K562 (cell line): ENCODE measurements at regions not wholly inside any gene's neighbourhood (a gene's known extent, or its start where the extent isn't known, plus 50 kb on each side); places are given as distances from the start of the nearest gene placed in this dataset.

ENCODE experiments used
- E2F3 ChIP-seq: fragments of 250-450 bp; sonication (Bioruptor Pico); IDR thresholded peaks from 2 replicates; pipeline ENCODE4 v1.4.0; 2020; ENCODE audit warnings: mild to moderate bottlenecking
- RNF219 ChIP-seq: fragments of 250-450 bp; sonication (Bioruptor Pico); IDR thresholded peaks from 2 replicates; pipeline ENCODE4 v1.5.0; 2022; ENCODE audit warnings: mild to moderate bottlenecking
- ZBTB40 ChIP-seq, 2 experiments: fragments of 450-650 bp in 1 of 2; sonication (generic) in 1 of 2; formaldehyde crosslinking in 1 of 2; IDR thresholded peaks; 2 replicates each; pipeline versions ENCODE4 v1.7.1 to v1.9.0; 2016 to 2022; ENCODE audit warnings: inconsistent platforms in 1 of 2, mild to moderate bottlenecking in 1 of 2, missing genetic modification reagents in 1 of 2
- TF ChIP-seq, protein P1 (sequence below), 2 experiments: fragments of 450-650 bp; formaldehyde crosslinking in 1 of 2; IDR thresholded peaks; 2 replicates each; pipeline versions ENCODE4 v1.4.0 to v1.6.1; 2014 to 2020; ENCODE audit warnings: mild to moderate bottlenecking in 2 of 2, borderline replicate concordance in 1 of 2, low read depth in 1 of 2

- TF ChIP-seq, protein P1, sequence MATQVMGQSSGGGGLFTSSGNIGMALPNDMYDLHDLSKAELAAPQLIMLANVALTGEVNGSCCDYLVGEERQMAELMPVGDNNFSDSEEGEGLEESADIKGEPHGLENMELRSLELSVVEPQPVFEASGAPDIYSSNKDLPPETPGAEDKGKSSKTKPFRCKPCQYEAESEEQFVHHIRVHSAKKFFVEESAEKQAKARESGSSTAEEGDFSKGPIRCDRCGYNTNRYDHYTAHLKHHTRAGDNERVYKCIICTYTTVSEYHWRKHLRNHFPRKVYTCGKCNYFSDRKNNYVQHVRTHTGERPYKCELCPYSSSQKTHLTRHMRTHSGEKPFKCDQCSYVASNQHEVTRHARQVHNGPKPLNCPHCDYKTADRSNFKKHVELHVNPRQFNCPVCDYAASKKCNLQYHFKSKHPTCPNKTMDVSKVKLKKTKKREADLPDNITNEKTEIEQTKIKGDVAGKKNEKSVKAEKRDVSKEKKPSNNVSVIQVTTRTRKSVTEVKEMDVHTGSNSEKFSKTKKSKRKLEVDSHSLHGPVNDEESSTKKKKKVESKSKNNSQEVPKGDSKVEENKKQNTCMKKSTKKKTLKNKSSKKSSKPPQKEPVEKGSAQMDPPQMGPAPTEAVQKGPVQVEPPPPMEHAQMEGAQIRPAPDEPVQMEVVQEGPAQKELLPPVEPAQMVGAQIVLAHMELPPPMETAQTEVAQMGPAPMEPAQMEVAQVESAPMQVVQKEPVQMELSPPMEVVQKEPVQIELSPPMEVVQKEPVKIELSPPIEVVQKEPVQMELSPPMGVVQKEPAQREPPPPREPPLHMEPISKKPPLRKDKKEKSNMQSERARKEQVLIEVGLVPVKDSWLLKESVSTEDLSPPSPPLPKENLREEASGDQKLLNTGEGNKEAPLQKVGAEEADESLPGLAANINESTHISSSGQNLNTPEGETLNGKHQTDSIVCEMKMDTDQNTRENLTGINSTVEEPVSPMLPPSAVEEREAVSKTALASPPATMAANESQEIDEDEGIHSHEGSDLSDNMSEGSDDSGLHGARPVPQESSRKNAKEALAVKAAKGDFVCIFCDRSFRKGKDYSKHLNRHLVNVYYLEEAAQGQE (IDR thresholded peaks at IDR 0.05; ENCODE audit: borderline replicate concordance): no peak
- TF ChIP-seq, protein P1 (CRISPR knock-in tag; IDR thresholded peaks at IDR 0.05; ENCODE audit: low read depth): no peak
- TF ChIP-seq E2F3 (CRISPR knock-in tag) (no peak), ZBTB40 (IDR thresholded peaks at IDR 0.05) (no peak), ZBTB40 (CRISPR knock-in tag; IDR thresholded peaks at IDR 0.05) (no peak), RNF219 (CRISPR knock-in tag) (no peak)
Measured at GRCh38 chr16:51682905-51683304, 531.8 kb upstream of the SALL1 start (continued).
